Suprapubic skin (tissue), 3 donors: ENCODE measurements at regions not wholly inside any gene's neighbourhood (a gene's known extent, or its start where the extent isn't known, plus 50 kb on each side); places are given as distances from the start of the nearest gene placed in this dataset.

Experiments used
- POLR2A ChIP-seq, 2 donors: fragments of 450-650 bp; IDR thresholded peaks; one replicate each; pipeline ENCODE4 v1.6.1; 2017; ENCODE audit warnings: antibody characterized with exemption in 2 of 2, mild to moderate bottlenecking in 2 of 2, moderate library complexity in 2 of 2
- TF ChIP-seq, protein P1 (sequence below), 2 donors: fragments of 200-600 bp in 1 of 2; fragments of 450-650 bp in 1 of 2; sonication (generic) in 1 of 2; IDR thresholded peaks; one replicate each; pipeline ENCODE4 v1.5.1; 2016 to 2019; ENCODE audit warnings: antibody characterized with exemption in 2 of 2, mild to moderate bottlenecking in 1 of 2, moderate library complexity in 1 of 2

DNA sequence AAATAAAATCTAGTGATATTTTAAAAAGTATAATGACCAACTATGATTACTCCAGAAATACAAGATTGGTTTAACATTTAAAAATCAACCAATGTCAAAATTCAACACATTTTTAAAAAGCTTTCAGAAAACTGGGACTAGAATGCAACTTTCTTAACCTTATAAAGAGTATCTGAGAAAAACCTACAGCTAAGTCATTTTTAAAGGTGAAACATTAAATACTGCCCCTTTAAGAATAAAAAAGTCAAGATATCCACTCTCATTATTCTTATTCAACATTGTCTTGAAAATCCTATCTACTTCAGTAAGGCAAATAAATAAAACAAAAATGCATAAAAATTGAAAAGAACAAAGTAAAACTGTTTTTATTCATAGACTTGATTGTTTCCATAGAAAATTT, 673.2 kb downstream of the UQCRFS1 start:
- TF ChIP-seq, protein P1, sequence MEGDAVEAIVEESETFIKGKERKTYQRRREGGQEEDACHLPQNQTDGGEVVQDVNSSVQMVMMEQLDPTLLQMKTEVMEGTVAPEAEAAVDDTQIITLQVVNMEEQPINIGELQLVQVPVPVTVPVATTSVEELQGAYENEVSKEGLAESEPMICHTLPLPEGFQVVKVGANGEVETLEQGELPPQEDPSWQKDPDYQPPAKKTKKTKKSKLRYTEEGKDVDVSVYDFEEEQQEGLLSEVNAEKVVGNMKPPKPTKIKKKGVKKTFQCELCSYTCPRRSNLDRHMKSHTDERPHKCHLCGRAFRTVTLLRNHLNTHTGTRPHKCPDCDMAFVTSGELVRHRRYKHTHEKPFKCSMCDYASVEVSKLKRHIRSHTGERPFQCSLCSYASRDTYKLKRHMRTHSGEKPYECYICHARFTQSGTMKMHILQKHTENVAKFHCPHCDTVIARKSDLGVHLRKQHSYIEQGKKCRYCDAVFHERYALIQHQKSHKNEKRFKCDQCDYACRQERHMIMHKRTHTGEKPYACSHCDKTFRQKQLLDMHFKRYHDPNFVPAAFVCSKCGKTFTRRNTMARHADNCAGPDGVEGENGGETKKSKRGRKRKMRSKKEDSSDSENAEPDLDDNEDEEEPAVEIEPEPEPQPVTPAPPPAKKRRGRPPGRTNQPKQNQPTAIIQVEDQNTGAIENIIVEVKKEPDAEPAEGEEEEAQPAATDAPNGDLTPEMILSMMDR (IDR thresholded peaks at IDR 0.05) = no peak
- TF ChIP-seq POLR2A (IDR thresholded peaks at IDR 0.05) = no peak
